Adrenal gland (tissue), 9 donors: ENCODE measurements at regions not wholly inside any gene's neighbourhood (a gene's known extent, or its start where the extent isn't known, plus 50 kb on each side); places are given as distances from the start of the nearest gene placed in this dataset.
"Not testable (repeated sequence)": the region's sequence is repeated elsewhere in the genome, so short reads cannot be mapped to it uniquely, and the experiment has no call there.

ENCODE experiments used
- DNase-seq, 7 donors: peaks; one replicate each; pipeline ENCODE4 v3.0.0-alpha.2; 2019 to 2020
- H3K27ac ChIP-seq, 5 donors: fragments of 200-600 bp; sonication (generic) in 4 of 5; 1 replicate in 3 of 5; 2 replicates in 2 of 5; pipeline versions ENCODE4 v1.5.1 to v1.8.0; 2016 to 2020; ENCODE audit warnings: mild to moderate bottlenecking in 1 of 5
- H3K27me3 ChIP-seq: fragments of 200-600 bp; 2 replicates; pipeline ENCODE4 v1.8.0; 2021
- H3K36me3 ChIP-seq, 2 donors: fragments of 200-600 bp; replicated peaks in 1 of 2; 1 replicate in 1 of 2; 2 replicates in 1 of 2; pipeline versions ENCODE4 v1.5.1 to v1.8.0; 2018 to 2022
- H3K4me1 ChIP-seq, 2 donors: fragments of 200-600 bp; replicated peaks in 1 of 2; 1 replicate in 1 of 2; 2 replicates in 1 of 2; pipeline versions ENCODE4 v1.5.1 to v1.8.0; 2018 to 2021
- H3K4me3 ChIP-seq, 4 donors: fragments of 200-600 bp; sonication (generic) in 3 of 4; one replicate each; pipeline ENCODE4 v1.5.1; 2016 to 2018
- H3K9me3 ChIP-seq, 3 donors: fragments of 200-600 bp; sonication (generic) in 1 of 3; replicated peaks in 1 of 3; 1 replicate in 2 of 3; 2 replicates in 1 of 3; pipeline versions ENCODE4 v1.5.1 to v1.8.0; 2016 to 2021
- CTCF ChIP-seq, 6 experiments: fragments of 450-650 bp in 4 of 6; fragments of 200-600 bp in 2 of 6; sonication (generic) in 1 of 6; IDR thresholded peaks; 1 replicate in 5 of 6; 2 replicates in 1 of 6; pipeline versions ENCODE4 v1.5.1 to v1.8.0; 2016 to 2021; ENCODE audit warnings: antibody characterized with exemption in 6 of 6, mild to moderate bottlenecking in 2 of 6, moderate library complexity in 1 of 6
- POLR2A ChIP-seq, 2 donors: fragments of 450-650 bp; IDR thresholded peaks; one replicate each; pipeline ENCODE4 v1.6.1; 2017; ENCODE audit warnings: antibody characterized with exemption in 2 of 2, mild to moderate bottlenecking in 2 of 2, moderate library complexity in 1 of 2
- WGBS, 4 donors: extraction: QIAGEN DNeasy Blood & Tissue Kit in 2 of 4; methylation state at CpG; one replicate each; pipeline versions ENCODE4 v1.1.5 to v1.1.7; 2013 to 2017; 5-methylcytosine and 5-hydroxymethylcytosine counted together
- intact Hi-C, 2 donors: fragments of 100-400 bp; cut with DNase I; formaldehyde crosslinking; loops; one replicate each; pipeline versions ENCODE4 v1.14.1 to v1.15.0; 2022 to 2023
- donor health status: healthy with polysubstance abuse.
- donor health status: Bipolar disorder and iron deficiency.
- donor health status: DM: yes; HTN: yes; CAD: no.
- donor health status: DM: no; HTN: no; CAD: no.
- donor health status: DM: no; HTN: no; CAD: no.

DNA sequence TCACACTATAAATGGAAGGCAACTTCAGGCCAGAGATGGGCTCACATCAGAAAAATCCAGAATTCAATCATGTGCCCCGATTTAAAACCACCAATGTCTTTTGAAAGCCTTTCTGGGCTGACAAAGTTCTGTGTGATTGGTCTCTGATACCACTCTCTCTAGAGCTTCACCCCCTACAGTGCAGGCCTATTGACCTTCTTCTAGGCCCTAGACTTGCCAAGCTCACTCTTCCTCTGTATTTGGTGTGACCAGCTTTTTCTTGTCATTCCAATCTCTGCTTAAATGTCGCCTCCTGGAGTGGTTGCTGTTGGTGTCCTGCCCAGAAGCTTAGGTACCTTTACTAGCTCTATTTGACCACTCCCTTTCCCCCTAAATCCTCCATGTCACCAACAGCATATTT is 78.7 kb downstream of the GCNT4 start:
- no peaks in the 10 kb centered on the region for H3K4me1 ChIP-seq
- H3K27me3 ChIP-seq: no peaks in the 10 kb centered on the region
- no peak for DNase-seq
- H3K27ac ChIP-seq: no peak overlapping the region
- peaks cover 0 to 4% (median 0%) of the 10 kb centered on the region in 3 donors for H3K9me3 ChIP-seq
- WGBS, 4 donors: 72 to 94% (median 89%) methylated on average over 2 of the region's 2 CpGs
- no peak overlapping the region for H3K4me3 ChIP-seq
- intact Hi-C loops: no loop called here
- TF ChIP-seq CTCF (IDR thresholded peaks at IDR 0.05): no peak
- no peak for TF ChIP-seq POLR2A (IDR thresholded peaks at IDR 0.05)
- no peaks in the 10 kb centered on the region for H3K36me3 ChIP-seq

- Histone ChIP-seq H3K27ac (no peak overlapping the region), H3K9me3 (peaks cover 0 to 4% (median 0%) of the 10 kb centered on the region in 3 donors), H3K4me3 (no peak overlapping the region), H3K4me1 (no peaks in the 10 kb centered on the region), H3K27me3 (no peaks in the 10 kb centered on the region), H3K36me3 (no peaks in the 10 kb centered on the region)
- TF ChIP-seq POLR2A (IDR thresholded peaks at IDR 0.05) (no peak), CTCF (IDR thresholded peaks at IDR 0.05) (no peak)
- intact Hi-C loops: no loop called here
- 89 to 97% (median 90%) methylated on average over 3 of the region's 3 CpGs for WGBS, 4 donors
- DNase-seq: no peak
Measured at GRCh38 chr5:74971947-74972460, 80.4 kb downstream of the GCNT4 start.

DNA sequence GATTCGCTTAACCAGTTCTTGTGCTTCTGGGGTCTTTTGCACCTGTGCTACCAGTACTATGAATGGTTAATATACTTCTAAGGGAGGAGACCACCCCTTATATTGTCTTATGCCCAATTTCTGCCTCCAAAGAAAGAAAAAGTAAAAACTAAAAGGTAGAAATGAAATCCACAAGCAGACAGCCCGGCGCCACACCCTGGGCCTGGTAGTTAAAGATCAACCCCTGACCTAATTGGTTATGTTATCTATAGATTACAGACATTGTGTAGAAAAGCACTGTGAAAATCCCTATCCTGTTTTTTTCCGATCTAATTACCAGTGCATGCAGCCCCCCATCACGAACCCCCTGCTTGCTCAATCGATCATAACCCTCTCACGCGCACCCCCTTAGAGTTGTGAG is 81.5 kb downstream of the GCNT4 start:
- H3K4me1 ChIP-seq, H3K9me3 ChIP-seq, H3K4me3 ChIP-seq, H3K36me3 ChIP-seq, intact Hi-C loops, DNase-seq, H3K27me3 ChIP-seq, H3K27ac ChIP-seq: not testable (repeated sequence)
- WGBS, 4 donors: 85 to 89% (median 89%) methylated on average over 8 of the region's 8 CpGs

DNA sequence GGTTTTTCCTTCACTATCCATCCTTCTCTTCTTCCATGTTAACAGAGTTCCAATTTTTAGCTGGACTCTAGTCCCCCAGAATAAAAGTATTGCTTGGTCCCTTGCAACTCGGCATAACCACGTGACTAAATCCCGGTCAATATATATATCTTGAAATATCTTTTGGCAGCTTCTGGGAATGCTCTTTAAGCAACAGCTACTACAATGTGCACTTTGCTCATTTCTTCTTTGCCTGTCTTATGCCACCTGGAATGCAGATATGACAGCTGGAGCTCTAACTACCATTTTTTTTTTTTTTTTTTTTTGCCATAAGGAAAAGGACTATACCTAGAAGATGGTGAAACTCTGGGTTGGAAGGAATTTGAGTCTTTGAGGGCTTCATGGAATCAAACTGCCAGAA is 82.6 kb downstream of the GCNT4 start:
- TF ChIP-seq POLR2A (IDR thresholded peaks at IDR 0.05): no peak
- no peak for TF ChIP-seq CTCF (IDR thresholded peaks at IDR 0.05)
- Histone ChIP-seq H3K9me3 (peaks cover 0 to 4% (median 0%) of the 10 kb centered on the region in 3 donors), H3K36me3 (no peaks in the 10 kb centered on the region), H3K27ac (no peak overlapping the region), H3K4me3 (no peak overlapping the region), H3K27me3 (no peaks in the 10 kb centered on the region), H3K4me1 (no peaks in the 10 kb centered on the region)
- DNase-seq: no peak
- intact Hi-C loops: no loop called here
- WGBS, 4 donors: 77 to 87% (median 81%) methylated on average over 3 of the region's 3 CpGs
